ENCODE measurements at regions not wholly inside any gene's neighbourhood (a gene's known extent, or its start where the extent isn't known, plus 50 kb on each side); places are given as distances from the start of the nearest gene placed in this dataset.

- DNase-seq: peak; percentile 98
Measured at GRCh38 chr6:133697666-133698065, 191.2 kb upstream of the TCF21 start.

- DNase-seq: no peak
Measured at GRCh38 chr6:133698272-133698671, 190.6 kb upstream of the TCF21 start.

GRCh38 chr6:133699741-133700385, 189.1 kb upstream of the TCF21 start:
- DNase-seq: peak; percentile 52

- DNase-seq: no peak
Measured at GRCh38 chr6:133701633-133702331, 187.1 kb upstream of the TCF21 start.

- DNase-seq: no peak
Measured at GRCh38 chr6:133704371-133704770, 184.5 kb upstream of the TCF21 start.

GRCh38 chr6:133705066-133705465, 183.8 kb upstream of the TCF21 start:
- DNase-seq: no peak

- DNase-seq: peak; percentile 15
Measured at GRCh38 chr6:133705731-133706130, 183.2 kb upstream of the TCF21 start.

- peak; percentile 78 for DNase-seq
Measured at GRCh38 chr6:133707456-133707855, 181.5 kb upstream of the TCF21 start.

GRCh38 chr6:133710826-133711225, 178.1 kb upstream of the TCF21 start:
- DNase-seq: no peak

GRCh38 chr6:133715270-133715669, 173.6 kb upstream of the TCF21 start:
- DNase-seq: no peak

GRCh38 chr6:133724726-133725125, 164.2 kb upstream of the TCF21 start:
- DNase-seq: no peak

- no peak for DNase-seq
Measured at GRCh38 chr6:133726188-133726587, 162.7 kb upstream of the TCF21 start.

- no peak for DNase-seq
Measured at GRCh38 chr6:133730881-133731280, 158.0 kb upstream of the TCF21 start.

- no peak for DNase-seq
Measured at GRCh38 chr6:133740218-133740617, 148.7 kb upstream of the TCF21 start.

GRCh38 chr6:133740816-133741215, 148.1 kb upstream of the TCF21 start:
- DNase-seq: no peak

GRCh38 chr6:133741375-133741861, 147.5 kb upstream of the TCF21 start:
- peak; percentile 91 for DNase-seq

GRCh38 chr6:133743621-133744020, 145.3 kb upstream of the TCF21 start:
- no peak for DNase-seq

- DNase-seq: no peak
Measured at GRCh38 chr6:133746417-133746770, 142.5 kb upstream of the TCF21 start.

- no peak for DNase-seq
Measured at GRCh38 chr6:133748628-133749027, 140.3 kb upstream of the TCF21 start.

GRCh38 chr6:133749427-133749826, 139.5 kb upstream of the TCF21 start:
- DNase-seq: no peak

GRCh38 chr6:133752129-133752528, 136.8 kb upstream of the TCF21 start:
- no peak for DNase-seq

GRCh38 chr6:133753756-133754155, 135.2 kb upstream of the TCF21 start:
- DNase-seq: no peak

GRCh38 chr6:133754298-133754697, 134.6 kb upstream of the TCF21 start:
- DNase-seq: no peak

- DNase-seq: no peak
Measured at GRCh38 chr6:133756078-133756695, 132.7 kb upstream of the TCF21 start.

Data from NCI-H446 treated with DMSO at 0.1 percent for 48 hours (cell line).